ENCODE measurements at regions not wholly inside any gene's neighbourhood (a gene's known extent, or its start where the extent isn't known, plus 50 kb on each side); places are given as distances from the start of the nearest gene placed in this dataset.
"Not testable (repeated sequence)": the region's sequence is repeated elsewhere in the genome, so short reads cannot be mapped to it uniquely, and the experiment has no call there.

DNA sequence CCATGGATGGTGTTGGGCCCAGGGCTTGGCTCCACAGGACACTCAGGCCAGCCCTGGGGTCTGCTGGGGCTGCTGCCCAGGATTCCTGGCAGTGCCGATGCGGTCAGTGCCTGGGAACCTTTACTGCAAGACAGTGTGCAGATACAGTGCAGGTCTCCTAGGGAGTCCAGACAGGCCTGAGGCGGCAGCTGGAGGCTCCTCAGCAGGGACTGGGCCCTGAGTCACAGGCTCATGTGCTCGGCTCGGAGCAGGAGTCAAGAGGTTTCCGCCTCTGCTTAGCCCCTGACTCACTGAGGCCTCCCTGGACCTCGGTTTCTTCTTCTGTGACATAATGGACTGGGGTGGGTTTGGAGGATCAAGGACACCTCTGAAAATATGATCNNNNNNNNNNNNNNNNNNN lies 3941.6 kb upstream of the TPTE start:
- not testable (repeated sequence) for TF ChIP-seq SCRT2 (tag by site-specific recombination; IDR thresholded peaks at IDR 0.05); ZNF202 (tag by site-specific recombination; IDR thresholded peaks at IDR 0.05; ENCODE audit: borderline replicate concordance); ZNF561 (tag by site-specific recombination; IDR thresholded peaks at IDR 0.05; ENCODE audit: borderline replicate concordance); ZNF423 (tag by site-specific recombination; IDR thresholded peaks at IDR 0.05)
